Motor neuron (in vitro differentiated cells): ENCODE measurements at regions not wholly inside any gene's neighbourhood (a gene's known extent, or its start where the extent isn't known, plus 50 kb on each side); places are given as distances from the start of the nearest gene placed in this dataset.
"Not testable (repeated sequence)": the region's sequence is repeated elsewhere in the genome, so short reads cannot be mapped to it uniquely, and the experiment has no call there.

Experiments used
- ATAC-seq, 8 experiments: fragments of 200-7000 bp; cut with Tn5 transposase; replicated peaks in 6 of 8; 2 replicates each; pipeline ENCODE4 v1.8.0; 2021; ENCODE audit warnings: mild to moderate bottlenecking in 8 of 8, moderate library complexity in 8 of 8
- H3K27ac ChIP-seq, 2 donors: fragments of 250-450 bp; sonication (Bioruptor Pico); 2 replicates each; pipeline ENCODE4 v1.9.0; 2021; ENCODE audit warnings: antibody characterized with exemption in 2 of 2, mild to moderate bottlenecking in 2 of 2, moderate library complexity in 1 of 2
- H3K4me1 ChIP-seq, 2 donors: fragments of 250-450 bp; sonication (Bioruptor Pico); replicated peaks in 1 of 2; 2 replicates each; pipeline ENCODE4 v1.6.1; 2021; ENCODE audit warnings: antibody characterized with exemption in 2 of 2, mild to moderate bottlenecking in 2 of 2, moderate library complexity in 1 of 2
- H3K4me3 ChIP-seq, 5 donors: fragments of 250-450 bp; sonication (Bioruptor Pico); 2 replicates each; pipeline ENCODE4 v1.9.0; 2021; ENCODE audit warnings: antibody characterized with exemption in 5 of 5, mild to moderate bottlenecking in 5 of 5, moderate library complexity in 4 of 5
- WGBS, 10 experiments: fragments of 450-650 bp; shearing (Covaris generic); methylation state at CpG; one replicate each; pipeline ENCODE4 v1.0.0; 2022; 5-methylcytosine and 5-hydroxymethylcytosine counted together
- in situ Hi-C, 9 experiments: fragments of 400-800 bp; cut with MboI; loops; one replicate each; pipeline ENCODE4 v1.15.0; 2021; ENCODE audit warnings: low sequenced_read_pairs in 9 of 9, low pct_unique_long_range_greater_than_20kb in 2 of 9; ENCODE audit not compliant: unreplicated experiment in 9 of 9

DNA sequence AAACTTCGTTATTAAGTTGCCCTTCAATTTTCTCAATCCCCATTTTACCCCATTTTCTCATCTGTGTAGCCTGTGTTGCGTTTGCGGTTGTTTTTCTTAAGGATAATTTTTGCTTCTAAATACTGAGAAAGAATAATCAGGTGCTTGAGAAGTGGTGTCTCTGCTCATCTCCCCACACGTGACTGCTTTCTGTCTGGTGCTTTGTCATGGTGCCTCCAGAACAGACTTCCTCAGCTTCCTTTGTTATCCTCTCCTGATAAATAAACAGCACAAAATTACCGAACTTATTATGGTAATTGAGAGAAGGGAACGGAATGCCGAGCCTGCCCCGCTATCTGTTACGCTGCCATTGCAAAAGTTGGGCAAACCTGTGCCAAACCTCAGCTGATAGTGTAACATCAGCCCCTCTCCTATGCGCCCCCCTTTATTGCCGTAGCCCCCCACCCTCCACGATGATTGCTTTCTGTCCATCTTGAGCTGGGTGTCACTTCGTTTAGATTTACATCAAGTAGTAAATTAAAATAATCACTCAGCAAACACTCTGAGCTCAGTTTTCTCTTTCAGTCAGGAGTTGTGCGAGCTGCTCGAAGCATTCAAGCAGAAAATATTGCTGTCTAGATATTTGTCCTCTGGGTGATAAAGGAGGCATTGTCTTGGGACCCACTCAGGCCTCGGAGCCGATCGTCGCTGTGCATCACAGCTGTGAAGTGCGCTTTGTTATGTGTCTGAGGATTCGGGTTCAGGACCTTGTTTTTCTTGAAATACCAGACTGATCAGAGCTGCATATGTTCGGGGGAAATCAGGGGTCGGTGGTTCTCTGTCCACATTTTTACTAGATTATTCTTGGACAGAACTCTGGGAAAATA is 1008.5 kb upstream of the FANCL start:
- WGBS, 10 experiments = 0 to 80% (median 17%) methylated on average over 1 to 14 of the region's 23 CpGs
- ATAC-seq = peak in 5 of 8 experiments; percentile 92 to 97 (median 95)
- in situ Hi-C loops = no loop called here
- Histone ChIP-seq H3K4me1 (peaks cover 22 to 26% of the 10 kb centered on the region in 2 donors), H3K4me3 (peak overlapping the region in 4 of 5 donors; percentile 7 to 24 (median 14)), H3K27ac (peak overlapping the region; percentile 65 to 68)

DNA sequence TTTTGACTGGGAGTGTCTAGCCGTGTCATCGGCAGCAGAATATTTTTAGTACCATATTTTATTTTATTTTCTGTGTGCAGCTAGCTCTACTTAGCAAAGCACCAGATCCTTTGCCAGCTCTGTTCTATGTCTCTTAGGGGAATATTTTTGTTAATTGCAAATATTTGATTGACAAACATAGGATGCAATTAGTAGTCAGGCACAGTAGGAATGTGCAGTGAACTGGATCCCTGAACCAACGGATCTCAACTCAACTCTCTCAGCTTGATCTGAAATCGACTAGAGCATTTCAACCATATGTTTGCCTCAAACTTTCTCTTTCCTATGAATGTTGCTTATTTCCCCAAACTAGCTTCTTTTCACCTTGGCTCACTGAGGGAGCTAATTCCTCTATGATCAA is 998.0 kb upstream of the FANCL start:
- in situ Hi-C loops = no loop called here
- WGBS, 10 experiments = 0 to 92% (median 69%) methylated on average over 2 to 4 of the region's 4 CpGs; no CpG with 5 or more reads in 1 of the 10 experiments
- Histone ChIP-seq H3K27ac (no peak overlapping the region), H3K4me3 (no peak overlapping the region), H3K4me1 (peaks cover 4 to 7% of the 10 kb centered on the region in 2 donors)
- ATAC-seq = no peak

DNA sequence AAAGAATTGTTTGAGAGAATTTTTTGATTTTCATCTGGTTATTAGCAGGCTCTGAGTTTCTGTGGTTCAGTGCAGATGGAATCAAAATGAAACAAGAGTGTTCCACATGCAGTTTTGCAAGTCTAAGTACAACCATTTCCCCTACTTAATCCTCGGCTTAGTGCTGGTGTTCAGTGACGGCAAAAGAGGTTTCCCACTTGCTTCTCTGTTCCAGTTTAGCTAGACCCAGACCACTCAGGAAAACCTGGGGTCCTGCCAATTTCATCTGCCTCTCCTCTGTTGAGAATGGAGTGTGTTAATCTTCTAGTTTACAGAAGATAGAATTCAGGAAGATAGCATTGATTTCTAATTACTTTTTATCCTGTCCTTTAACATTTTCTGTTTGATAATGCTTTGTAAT is 996.2 kb upstream of the FANCL start:
- Histone ChIP-seq H3K27ac (no peak overlapping the region), H3K4me3 (no peak overlapping the region), H3K4me1 (peaks cover 4 to 7% of the 10 kb centered on the region in 2 donors)
- 33 to 100% (median 86%) methylated on average over 1 to 2 of the region's 2 CpGs; no CpG with 5 or more reads in 4 of the 10 experiments for WGBS, 10 experiments
- in situ Hi-C loops = no loop called here
- no peak for ATAC-seq

DNA sequence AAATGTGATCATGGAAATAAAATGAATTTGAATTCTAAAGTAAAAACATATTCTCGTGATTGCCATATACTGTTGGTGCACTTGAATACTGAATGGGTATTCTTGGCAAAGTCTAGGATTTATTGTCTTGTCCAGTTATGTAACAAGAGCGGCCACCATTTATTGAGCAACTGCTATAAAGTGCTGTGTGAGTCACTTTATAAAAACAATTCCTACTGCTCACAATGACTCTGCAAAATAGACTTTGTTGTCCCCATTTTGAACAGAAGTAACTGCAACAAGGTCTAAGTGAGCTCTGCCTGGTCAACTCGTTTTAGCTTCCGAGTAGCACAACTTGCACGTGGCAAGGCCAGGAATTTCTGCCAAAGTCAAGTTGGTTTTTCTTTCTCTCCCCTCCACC is 995.6 kb upstream of the FANCL start:
- in situ Hi-C loops = no loop called here
- Histone ChIP-seq H3K4me3 (no peak overlapping the region), H3K4me1 (peaks cover 4 to 7% of the 10 kb centered on the region in 2 donors), H3K27ac (no peak overlapping the region)
- no peak for ATAC-seq
- 20 to 100% (median 80%) methylated on average over 2 to 5 of the region's 5 CpGs; no CpG with 5 or more reads in 1 of the 10 experiments for WGBS, 10 experiments

DNA sequence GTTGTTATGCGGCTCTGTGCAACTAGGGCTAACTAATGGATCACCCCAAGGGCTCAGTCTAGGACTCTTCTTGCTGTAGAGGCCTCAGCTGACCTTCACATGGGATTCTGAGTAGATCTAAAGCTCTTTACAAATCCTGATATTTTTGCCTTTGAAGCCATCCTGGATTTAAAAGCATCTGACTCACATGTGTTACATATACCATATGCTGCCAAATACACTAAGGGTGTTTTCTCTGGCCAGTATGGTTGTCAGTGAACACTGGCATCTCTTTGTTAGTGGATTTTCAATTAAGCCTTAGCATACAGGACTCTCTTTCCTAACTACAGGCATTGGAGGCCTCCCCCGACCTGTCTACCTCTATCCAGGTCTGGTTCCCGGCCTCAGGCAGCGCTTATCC is 992.8 kb upstream of the FANCL start:
- Histone ChIP-seq H3K4me1 (peaks cover 4 to 7% of the 10 kb centered on the region in 2 donors), H3K4me3 (no peak overlapping the region), H3K27ac (no peak overlapping the region)
- no peak for ATAC-seq
- in situ Hi-C loops = no loop called here
- WGBS, 10 experiments = 40 to 100% (median 89%) methylated on average over 1 to 4 of the region's 4 CpGs; no CpG with 5 or more reads in 2 of the 10 experiments

DNA sequence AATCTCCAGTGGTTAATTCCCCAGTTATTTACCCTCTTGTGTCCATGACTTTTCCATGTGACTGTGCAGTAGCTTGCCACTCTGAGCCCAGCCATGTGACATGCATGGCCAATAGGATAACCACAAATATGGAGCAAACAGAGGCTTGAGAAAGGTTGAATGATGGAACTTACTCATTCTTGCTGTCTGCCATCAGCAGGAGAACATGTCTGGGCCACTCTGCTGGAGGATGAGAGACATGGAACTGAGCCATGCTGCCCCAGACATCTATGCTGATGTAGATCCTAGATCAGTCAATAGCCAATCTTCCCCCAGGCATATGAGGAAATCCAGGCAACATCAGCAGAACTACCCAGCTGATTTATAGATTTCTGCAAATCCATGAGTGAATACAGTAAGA is 992.3 kb upstream of the FANCL start:
- Histone ChIP-seq H3K27ac (no peak overlapping the region), H3K4me1 (peaks cover 2 to 3% of the 10 kb centered on the region in 2 donors), H3K4me3 (no peak overlapping the region)
- in situ Hi-C loops = no loop called here
- no peak for ATAC-seq

DNA sequence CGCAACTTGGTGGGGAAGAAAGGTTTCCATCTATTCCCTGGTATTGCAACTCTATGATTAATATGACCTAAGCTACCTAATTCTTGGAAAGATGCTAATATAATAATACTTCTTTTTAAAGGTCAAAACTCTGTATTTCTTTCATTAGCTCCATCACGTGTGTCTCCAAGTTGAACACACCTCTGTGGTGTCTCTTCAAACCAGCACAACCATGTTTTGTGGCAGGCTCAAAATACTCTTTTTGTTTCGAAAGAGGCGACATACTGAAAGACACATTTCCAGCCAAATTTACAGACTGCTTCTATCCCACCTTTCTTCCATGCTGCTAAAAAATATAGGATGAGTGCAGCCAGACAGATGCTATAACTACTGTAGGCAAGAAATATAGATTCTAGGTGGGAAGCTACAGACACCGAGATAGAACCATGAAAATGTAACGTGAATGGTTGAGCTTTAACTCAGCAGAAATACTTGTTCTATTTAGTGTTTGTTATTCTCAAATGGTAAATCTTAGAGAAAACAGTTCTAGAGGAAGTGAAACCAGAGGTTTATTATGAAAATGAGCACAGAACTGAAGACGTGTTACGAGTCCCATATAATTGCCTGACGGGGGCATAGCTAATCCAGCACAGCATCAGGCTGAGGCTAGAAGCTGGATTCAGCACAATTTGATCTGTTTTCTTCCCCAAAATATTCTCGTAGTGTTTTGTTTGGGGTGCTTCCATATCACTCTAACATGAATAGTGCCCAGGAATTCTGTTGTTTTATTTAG is 991.5 kb upstream of the FANCL start:
- no peak for ATAC-seq
- Histone ChIP-seq H3K27ac (no peak overlapping the region), H3K4me1 (no peaks in the 10 kb centered on the region), H3K4me3 (no peak overlapping the region)
- 48 to 100% (median 93%) methylated on average over 2 to 10 of the region's 10 CpGs; no CpG with 5 or more reads in 1 of the 10 experiments for WGBS, 10 experiments
- in situ Hi-C loops = no loop called here

DNA sequence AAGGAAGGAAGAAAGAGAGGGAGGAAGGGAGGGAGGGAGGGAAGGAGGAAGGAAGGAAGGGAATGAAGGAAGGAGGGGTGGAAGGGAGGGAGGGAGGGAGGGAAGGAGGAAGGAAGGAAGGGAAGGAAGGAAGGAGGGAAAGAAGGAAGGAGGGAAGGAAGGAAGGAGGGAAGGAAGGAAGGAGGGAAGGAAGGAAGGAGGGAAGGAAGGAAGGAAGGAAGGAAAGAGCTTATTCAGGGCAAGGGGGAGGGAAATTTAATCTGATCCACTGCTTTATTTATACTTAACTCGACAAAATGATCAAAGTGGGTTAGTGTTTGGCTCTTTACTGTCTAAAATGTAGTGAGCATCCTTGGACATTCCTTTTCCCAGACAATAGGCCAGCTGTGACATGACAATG is 985.2 kb upstream of the FANCL start:
- H3K4me3 ChIP-seq, in situ Hi-C loops, ATAC-seq, H3K4me1 ChIP-seq, H3K27ac ChIP-seq: not testable (repeated sequence)
- 40% methylated on average over 1 of the region's 1 CpG; no CpG with 5 or more reads in 9 of the 10 experiments for WGBS, 10 experiments

DNA sequence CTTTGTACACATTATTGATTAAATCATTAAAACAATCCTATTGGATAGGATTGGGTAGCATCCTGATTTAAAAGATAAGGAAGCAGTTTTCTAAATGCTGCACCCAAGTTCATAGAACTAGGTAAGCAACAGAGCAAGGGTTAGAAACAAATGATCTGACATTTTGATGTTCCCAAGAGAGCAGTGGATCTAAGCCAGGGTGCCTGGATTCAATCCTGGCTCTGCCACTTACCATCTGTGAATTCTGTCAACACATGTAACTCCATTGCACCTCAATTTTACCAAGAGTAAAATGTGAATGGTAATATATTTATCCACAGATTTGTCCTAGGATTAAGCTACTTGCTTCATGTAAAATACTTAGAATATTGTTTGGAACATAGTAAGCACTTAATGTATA is 982.6 kb upstream of the FANCL start:
- no peaks in the 10 kb centered on the region for H3K4me1 ChIP-seq
- H3K27ac ChIP-seq = no peak overlapping the region
- H3K4me3 ChIP-seq = no peak overlapping the region
- ATAC-seq = no peak
- in situ Hi-C loops = no loop called here

DNA sequence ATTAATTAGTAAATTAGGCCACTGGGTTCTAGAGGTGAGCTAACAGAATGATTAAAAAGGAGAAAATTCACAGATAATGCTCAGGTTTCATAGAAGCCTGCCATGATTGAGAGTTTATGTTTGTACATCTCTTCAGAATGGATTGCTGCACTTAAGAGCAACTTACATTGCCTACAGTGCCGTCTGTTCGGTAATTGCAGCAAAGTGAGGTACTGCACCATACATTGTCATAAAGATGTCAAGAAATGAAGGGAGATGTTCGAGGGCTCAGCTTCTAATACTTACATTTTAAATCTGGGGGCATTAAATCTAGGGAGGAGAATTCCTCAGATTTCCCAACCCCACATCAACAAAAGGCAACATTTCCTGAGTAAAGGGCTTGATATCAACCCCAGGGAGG is 976.2 kb upstream of the FANCL start:
- in situ Hi-C loops = no loop called here
- 0 to 79% (median 50%) methylated on average over 1 to 3 of the region's 3 CpGs; no CpG with 5 or more reads in 1 of the 10 experiments for WGBS, 10 experiments
- H3K27ac ChIP-seq = no peak overlapping the region
- H3K4me1 ChIP-seq = no peaks in the 10 kb centered on the region
- no peak overlapping the region for H3K4me3 ChIP-seq
- ATAC-seq = no peak

DNA sequence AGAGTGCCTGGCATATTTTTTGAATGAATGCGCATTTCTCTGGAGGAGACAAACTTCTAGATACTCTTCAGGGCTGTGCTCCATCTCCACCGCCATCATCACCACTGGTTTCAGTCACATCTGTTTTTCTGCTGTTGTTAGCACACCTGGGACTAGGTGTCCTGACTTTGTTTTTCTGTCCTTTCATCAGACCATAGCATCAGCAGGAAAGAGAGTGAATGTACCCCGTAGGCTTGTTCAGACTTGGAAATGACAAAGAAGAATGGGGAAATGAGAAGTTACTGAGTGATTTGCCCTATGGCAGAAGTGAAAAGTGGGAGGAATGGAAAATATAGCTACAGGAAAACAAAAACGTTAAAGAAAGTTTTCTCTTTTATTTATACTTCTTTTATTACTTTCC is 965.2 kb upstream of the FANCL start:
- WGBS, 10 experiments = 0 to 90% (median 73%) methylated on average over 1 to 4 of the region's 4 CpGs; no CpG with 5 or more reads in 1 of the 10 experiments
- in situ Hi-C loops = no loop called here
- no peak for ATAC-seq
- Histone ChIP-seq H3K4me1 (no peaks in the 10 kb centered on the region), H3K4me3 (no peak overlapping the region), H3K27ac (no peak overlapping the region)

DNA sequence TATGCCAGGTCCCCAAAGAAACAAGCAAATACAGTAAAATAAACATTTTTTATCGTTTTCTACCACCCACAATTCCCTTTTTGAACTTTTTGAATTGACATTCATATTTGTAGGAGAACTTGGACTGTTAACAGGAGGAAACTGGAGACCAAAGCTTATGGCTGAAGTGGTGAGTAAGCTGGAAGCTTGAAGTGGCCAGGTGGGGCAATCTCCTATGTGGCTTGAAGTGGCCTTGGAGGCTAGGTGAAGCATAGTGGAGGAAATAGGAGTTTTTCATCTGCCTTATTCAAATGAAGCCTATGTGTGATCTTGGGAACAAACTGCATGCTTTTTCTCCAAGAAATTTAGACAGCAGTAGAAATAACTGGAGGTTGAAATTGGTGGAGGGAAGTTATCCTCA is 962.9 kb upstream of the FANCL start:
- Histone ChIP-seq H3K27ac (no peak overlapping the region), H3K4me1 (no peaks in the 10 kb centered on the region), H3K4me3 (no peak overlapping the region)
- ATAC-seq = no peak
- in situ Hi-C loops = no loop called here
- 0 to 100% (median 33%) methylated on average over 1 of the region's 1 CpG; no CpG with 5 or more reads in 4 of the 10 experiments for WGBS, 10 experiments

DNA sequence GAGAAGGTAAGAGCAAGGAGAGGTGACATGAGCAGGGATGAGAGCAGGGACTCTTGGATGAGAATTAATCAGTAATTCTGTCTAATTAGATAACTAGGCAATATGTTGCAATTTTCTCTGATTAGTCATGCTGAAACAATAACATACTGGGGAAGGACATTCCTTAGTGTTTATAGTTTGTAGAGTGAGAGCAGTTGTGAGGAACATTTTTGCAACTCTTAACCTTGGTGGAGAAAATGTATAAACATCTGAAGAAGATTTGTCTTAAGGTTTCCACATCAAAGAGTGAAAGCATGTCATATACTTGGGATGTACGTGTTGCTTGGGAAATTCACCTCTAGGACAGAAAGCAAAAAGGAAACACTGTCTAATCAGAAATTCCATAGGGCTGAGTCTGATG is 955.4 kb upstream of the FANCL start:
- in situ Hi-C loops = no loop called here
- no peak for ATAC-seq
- H3K4me1 ChIP-seq = no peaks in the 10 kb centered on the region
- no peak overlapping the region for H3K27ac ChIP-seq
- H3K4me3 ChIP-seq = no peak overlapping the region
- WGBS, 10 experiments = 13 to 100% (median 88%) methylated on average over 1 of the region's 1 CpG; no CpG with 5 or more reads in 7 of the 10 experiments
